ENCODE measurements at regions not wholly inside any gene's neighbourhood (a gene's known extent, or its start where the extent isn't known, plus 50 kb on each side); places are given as distances from the start of the nearest gene placed in this dataset.

DNA sequence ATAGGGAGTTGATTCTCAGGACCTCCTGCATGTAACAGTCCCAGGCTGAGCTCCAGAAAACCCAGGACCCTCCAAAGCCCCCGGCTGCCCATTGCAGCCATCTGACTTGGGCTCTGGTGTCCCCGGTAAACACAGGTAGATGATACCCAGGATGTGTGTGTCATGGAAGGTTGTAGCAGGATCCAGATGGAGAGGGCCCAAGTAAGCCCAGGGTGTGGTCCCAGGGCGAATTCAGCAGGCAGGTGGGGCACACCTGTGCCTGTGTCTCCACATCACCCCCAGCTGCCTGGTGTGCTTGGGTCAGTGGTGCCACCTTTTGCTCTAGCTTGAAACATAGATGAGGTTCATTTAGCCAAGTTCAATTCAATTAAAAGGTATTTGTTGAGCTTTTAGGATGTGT is 524.1 kb downstream of the GLRX3 start:
- TF ChIP-seq CTCF (IDR thresholded peaks at IDR 0.05) (no peak), POLR2A (IDR thresholded peaks at IDR 0.05) (no peak), EP300 (IDR thresholded peaks at IDR 0.05; ENCODE audit: low read depth) (no peak)
